SH-SY5Y (cell line): ENCODE measurements at regions not wholly inside any gene's neighbourhood (a gene's known extent, or its start where the extent isn't known, plus 50 kb on each side); places are given as distances from the start of the nearest gene placed in this dataset.

ENCODE experiments used
- GATA2 ChIP-seq: IDR thresholded peaks from 2 replicates; pipeline ENCODE4 v1.6.1; 2011; ENCODE audit warnings: mild to moderate bottlenecking, low read depth, low read length
- GATA3 ChIP-seq: IDR thresholded peaks from 2 replicates; pipeline ENCODE4 v1.6.1; 2011; ENCODE audit warnings: low read depth, mild to moderate bottlenecking, low read length, moderate library complexity

DNA sequence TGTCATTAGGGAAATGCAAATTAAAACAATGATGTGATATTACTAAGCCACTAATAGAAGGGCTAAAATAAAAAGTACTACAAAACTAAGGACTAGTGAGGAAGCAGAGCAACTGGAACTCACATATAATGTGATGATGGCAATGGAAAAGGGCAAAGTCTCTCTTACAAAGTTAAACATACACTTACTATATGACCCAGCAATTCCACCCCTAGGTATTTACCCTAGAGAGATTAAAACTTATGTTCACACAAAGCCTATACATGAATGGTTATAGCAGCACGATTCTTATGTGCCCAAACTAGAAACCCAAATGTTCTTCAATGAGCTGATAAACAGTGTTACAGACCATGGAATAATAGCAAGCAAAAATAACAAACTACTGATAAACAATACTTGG is 643.7 kb downstream of the TLE1 start:
- no peak for TF ChIP-seq GATA2
- TF ChIP-seq GATA3, result no peak
